Endodermal cell (in vitro differentiated cells): ENCODE measurements at regions not wholly inside any gene's neighbourhood (a gene's known extent, or its start where the extent isn't known, plus 50 kb on each side); places are given as distances from the start of the nearest gene placed in this dataset.

Experiments used
- DNase-seq: peaks from one replicate; pipeline ENCODE4 v3.0.0-alpha.2; 2017
- H3K27ac ChIP-seq: 2 replicates; pipeline ENCODE4 v1.5.1; 2013; ENCODE audit warnings: mild to moderate bottlenecking, low read depth, low read length, moderate library complexity
- H3K27me3 ChIP-seq: 2 replicates; pipeline ENCODE4 v1.6.1; 2013; ENCODE audit warnings: mild to moderate bottlenecking, low read length, moderate library complexity; ENCODE audit not compliant: insufficient read depth, control insufficient read depth, poor library complexity, severe bottlenecking
- H3K36me3 ChIP-seq: 2 replicates; pipeline ENCODE4 v1.7.0; 2013; ENCODE audit warnings: mild to moderate bottlenecking, low read length, moderate library complexity; ENCODE audit not compliant: control insufficient read depth, insufficient read depth
- H3K4me1 ChIP-seq: one replicate; pipeline ENCODE4 v1.7.0; 2013; ENCODE audit warnings: low read length; ENCODE audit not compliant: control insufficient read depth, insufficient read depth
- H3K4me3 ChIP-seq: 2 replicates; pipeline ENCODE4 v1.5.1; 2013; ENCODE audit warnings: mild to moderate bottlenecking, low read length, moderate library complexity
- H3K9ac ChIP-seq: 2 replicates; pipeline ENCODE4 v1.6.1; 2013; ENCODE audit warnings: mild to moderate bottlenecking, low read length, moderate library complexity; ENCODE audit not compliant: poor library complexity, severe bottlenecking; ENCODE audit errors: extremely low read depth
- H3K9me3 ChIP-seq: 2 replicates; pipeline ENCODE4 v1.6.1; 2013; ENCODE audit warnings: mild to moderate bottlenecking, low read length, moderate library complexity; ENCODE audit not compliant: control insufficient read depth
- H3K27ac Mint-ChIP-seq: 2 replicates; pipeline ENCODE4 v1.8.0; 2020; ENCODE audit warnings: mixed read lengths
- H3K27me3 Mint-ChIP-seq: 2 replicates; pipeline ENCODE4 v1.8.0; 2021; ENCODE audit warnings: mild to moderate bottlenecking, mixed read lengths; ENCODE audit not compliant: insufficient read depth
- H3K36me3 Mint-ChIP-seq: 2 replicates; pipeline ENCODE4 v1.8.0; 2020; ENCODE audit warnings: low read depth, mixed read lengths
- H3K4me1 Mint-ChIP-seq: 2 replicates; pipeline ENCODE4 v1.8.0; 2020; ENCODE audit warnings: mixed read lengths
- H3K4me3 Mint-ChIP-seq: 2 replicates; pipeline ENCODE4 v1.8.0; 2020; ENCODE audit warnings: mild to moderate bottlenecking, moderate library complexity, mixed read lengths
- H3K9me3 Mint-ChIP-seq: 2 replicates; pipeline ENCODE4 v1.8.0; 2020; ENCODE audit warnings: mild to moderate bottlenecking, mixed read lengths
- CTCF ChIP-seq: fragments of 200-600 bp; sonication (generic); conservative IDR thresholded peaks from 2 replicates; pipeline ENCODE4 v1.5.0; 2021; ENCODE audit warnings: antibody characterized with exemption, mild to moderate bottlenecking
- WGBS, 2 experiments: methylation state at CpG; one replicate each; pipeline versions ENCODE4 v1.1.5 to v1.1.7; 2013; ENCODE audit warnings: missing lambda C conversion rate in 2 of 2, mixed read lengths in 1 of 2; ENCODE audit not compliant: insufficient coverage in 1 of 2, insufficient read length in 1 of 2; 5-methylcytosine and 5-hydroxymethylcytosine counted together

GRCh38 chr22:49427341-49427740 lies 400.3 kb downstream of the BRD1 start:
- no peak overlapping the region for H3K9ac ChIP-seq
- 91% methylated on average over 5 of the region's 5 CpGs; no CpG with 5 or more reads in 1 of the 2 experiments for WGBS, 2 experiments
- no peaks in the 10 kb centered on the region for H3K9me3 Mint-ChIP-seq

GRCh38 chr22:49426618-49427266 lies 400.9 kb downstream of the BRD1 start:
- no peak for DNase-seq
- no peak for TF ChIP-seq CTCF
- Mint-ChIP-seq H3K27ac (no peak overlapping the region), H3K36me3 (no peaks in the 10 kb centered on the region), H3K9me3 (no peaks in the 10 kb centered on the region), H3K27me3 (no peaks in the 10 kb centered on the region), H3K4me3 (no peak overlapping the region), H3K4me1 (peaks cover 3% of the 10 kb centered on the region)
- H3K4me3 ChIP-seq = no peak overlapping the region
- H3K27ac ChIP-seq = no peak overlapping the region
- no peaks in the 10 kb centered on the region for H3K36me3 ChIP-seq
- H3K27me3 ChIP-seq = no peaks in the 10 kb centered on the region
- 93 to 99% methylated on average over 8 to 9 of the region's 9 CpGs for WGBS, 2 experiments
- no peaks in the 10 kb centered on the region for H3K4me1 ChIP-seq
- no peak overlapping the region for H3K9ac ChIP-seq
- H3K9me3 ChIP-seq = no peaks in the 10 kb centered on the region

More at GRCh38 chr22:49427341-49427740, 400.3 kb downstream of the BRD1 start:
- Histone ChIP-seq H3K36me3 (no peaks in the 10 kb centered on the region), H3K27ac (no peak overlapping the region), H3K9me3 (no peaks in the 10 kb centered on the region), H3K4me3 (no peak overlapping the region), H3K27me3 (no peaks in the 10 kb centered on the region), H3K4me1 (no peaks in the 10 kb centered on the region)
- no peak for TF ChIP-seq CTCF
- Mint-ChIP-seq H3K27me3 (no peaks in the 10 kb centered on the region), H3K4me1 (peaks cover 3% of the 10 kb centered on the region), H3K27ac (no peak overlapping the region), H3K4me3 (no peak overlapping the region), H3K36me3 (no peaks in the 10 kb centered on the region)
- no peak for DNase-seq

- Mint-ChIP-seq H3K36me3 (no peaks in the 10 kb centered on the region), H3K9me3 (no peaks in the 10 kb centered on the region), H3K4me1 (peaks cover 3% of the 10 kb centered on the region), H3K4me3 (no peak overlapping the region), H3K27ac (no peak overlapping the region), H3K27me3 (no peaks in the 10 kb centered on the region)
- Histone ChIP-seq H3K9me3 (no peaks in the 10 kb centered on the region), H3K27ac (no peak overlapping the region), H3K4me1 (no peaks in the 10 kb centered on the region), H3K36me3 (no peaks in the 10 kb centered on the region), H3K4me3 (no peak overlapping the region), H3K27me3 (no peaks in the 10 kb centered on the region), H3K9ac (no peak overlapping the region)
- no peak for TF ChIP-seq CTCF
- DNase-seq = no peak
- WGBS, 2 experiments = 88 to 94% methylated on average over 6 to 7 of the region's 7 CpGs
These were observed 401.6 kb downstream of the BRD1 start for GRCh38 chr22:49426098-49426497.
